ENCODE measurements at regions not wholly inside any gene's neighbourhood (a gene's known extent, or its start where the extent isn't known, plus 50 kb on each side); places are given as distances from the start of the nearest gene placed in this dataset.

- DNase-seq, result no peak
These were observed 298.3 kb downstream of the KCNS3 start for GRCh38 chr2:18176679-18177215.

GRCh38 chr2:18172607-18173006 lies 294.1 kb downstream of the KCNS3 start:
- DNase-seq, result no peak

- DNase-seq, result no peak
These were observed 293.0 kb downstream of the KCNS3 start for GRCh38 chr2:18171191-18172139.

GRCh38 chr2:18170642-18171041 lies 292.2 kb downstream of the KCNS3 start:
- DNase-seq, result no peak

DNA sequence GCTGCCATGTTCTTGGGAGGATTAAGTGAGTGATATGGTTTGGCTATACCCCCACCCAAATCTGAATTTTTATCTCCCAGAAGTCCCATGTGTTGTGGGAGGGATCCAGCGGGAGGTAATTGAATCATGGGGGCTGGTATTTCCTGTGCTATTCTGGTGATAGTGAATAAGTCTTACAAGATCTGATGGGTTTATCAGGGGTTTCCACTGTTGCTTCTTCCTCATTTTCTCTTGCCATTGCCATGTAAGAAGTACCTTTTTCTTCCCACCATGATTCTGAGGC lies 291.4 kb downstream of the KCNS3 start:
- no peak for DNase-seq

DNA sequence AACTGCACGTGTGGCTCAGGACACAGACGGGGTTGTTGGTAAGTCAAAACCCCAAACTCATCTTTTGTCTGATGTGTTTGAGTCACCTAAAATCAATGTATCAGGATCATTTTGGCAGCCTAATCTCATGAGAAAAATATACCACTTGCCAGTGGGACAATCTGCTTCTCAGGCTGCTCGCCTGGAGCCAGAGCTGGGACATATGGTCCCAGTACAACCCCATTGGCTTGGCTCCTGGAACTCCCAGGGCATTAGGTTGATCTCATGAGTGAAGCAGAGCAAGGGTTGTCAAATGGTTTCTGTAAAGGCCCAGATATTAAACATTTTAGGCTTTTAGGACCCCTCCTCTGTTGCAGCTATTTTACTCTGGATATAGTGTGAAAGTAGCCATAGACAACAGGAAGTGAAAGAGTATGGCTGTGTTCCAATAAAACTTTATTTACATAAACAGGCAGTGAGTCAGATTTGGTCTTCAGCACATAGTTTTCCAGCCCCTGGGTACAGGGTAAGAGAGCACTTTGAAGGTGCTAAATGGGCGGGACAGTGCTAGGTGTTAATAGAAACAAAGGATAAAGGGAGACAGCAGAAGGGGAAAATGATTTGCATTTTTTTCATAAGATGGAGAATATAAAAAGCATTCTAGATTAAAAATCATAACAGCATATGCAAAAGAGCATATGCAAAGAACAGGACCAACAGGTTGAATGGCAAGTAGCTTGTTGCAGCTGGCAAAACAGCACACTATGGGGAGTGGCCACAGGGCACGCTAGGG lies 290.8 kb downstream of the KCNS3 start:
- DNase-seq, result no peak

DNA sequence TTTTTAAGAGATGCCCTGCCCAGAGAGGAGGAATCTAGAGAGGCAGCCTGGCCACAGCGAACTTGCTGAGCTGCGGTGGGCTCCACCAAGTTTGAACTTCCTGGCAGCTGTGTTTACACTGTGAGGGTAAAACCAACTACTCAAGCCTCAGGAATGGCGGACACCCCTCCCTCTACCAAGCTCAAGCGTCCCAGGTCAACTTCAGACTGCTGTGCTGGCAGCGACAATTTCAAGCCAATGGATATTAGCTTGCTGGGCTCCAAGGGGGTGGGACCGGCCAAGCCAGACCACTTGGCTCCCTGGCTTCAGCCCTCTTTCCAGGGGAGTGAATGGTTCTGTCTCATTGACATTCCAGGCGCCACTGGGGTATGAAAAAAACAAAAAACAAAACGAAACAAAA lies 289.4 kb downstream of the KCNS3 start:
- DNase-seq, result no peak

GRCh38 chr2:18161681-18162080 lies 283.2 kb downstream of the KCNS3 start:
- no peak for DNase-seq

DNA sequence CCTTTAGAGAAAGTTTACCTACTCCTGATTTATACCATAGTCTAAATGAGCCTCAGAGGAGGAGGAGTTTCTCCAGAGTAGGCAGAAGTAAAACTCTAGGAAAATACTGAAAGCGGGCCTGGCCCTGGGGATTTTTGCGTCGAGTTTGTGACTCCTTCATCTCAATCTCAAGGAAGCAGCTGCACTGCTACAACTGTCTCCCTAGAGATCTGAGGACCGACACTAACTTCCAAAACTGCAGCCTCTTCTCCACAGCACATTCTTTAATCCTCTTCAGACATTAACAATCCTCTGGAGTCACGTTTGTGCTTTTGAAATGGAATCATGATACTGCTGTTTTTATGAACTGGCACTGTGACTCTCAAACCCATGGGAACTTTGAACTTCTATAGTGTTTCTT lies 281.4 kb downstream of the KCNS3 start:
- DNase-seq, result no peak

GRCh38 chr2:18156421-18156820 lies 278.0 kb downstream of the KCNS3 start:
- DNase-seq, result no peak

GRCh38 chr2:18156002-18156401 lies 277.5 kb downstream of the KCNS3 start:
- DNase-seq, result no peak

DNA sequence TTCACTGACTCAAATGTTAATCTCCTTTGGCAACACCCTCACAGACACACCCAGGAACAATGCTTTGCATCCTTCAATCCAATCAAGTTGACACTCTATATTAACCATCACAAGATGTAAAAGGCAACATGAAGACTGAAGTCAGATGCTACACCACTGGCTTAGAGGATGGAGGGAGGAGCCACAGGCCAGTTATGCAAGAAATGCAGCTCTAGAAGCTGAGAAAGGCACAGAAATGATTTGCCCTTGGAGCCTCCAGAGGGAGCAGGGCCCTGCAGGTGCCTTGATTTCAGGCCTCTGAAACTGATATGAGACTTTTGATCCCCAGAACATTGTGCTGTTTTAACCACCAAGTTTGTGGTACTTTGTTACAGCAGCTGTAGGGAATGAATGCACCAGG lies 276.3 kb downstream of the KCNS3 start:
- DNase-seq, result no peak

GRCh38 chr2:18154259-18154658 lies 275.8 kb downstream of the KCNS3 start:
- DNase-seq, result no peak

- no peak for DNase-seq
These were observed 275.3 kb downstream of the KCNS3 start for GRCh38 chr2:18153741-18154140.

GRCh38 chr2:18151237-18151636 lies 272.8 kb downstream of the KCNS3 start:
- no peak for DNase-seq

GRCh38 chr2:18149660-18150246 lies 271.3 kb downstream of the KCNS3 start:
- peak; percentile 61 for DNase-seq

DNA sequence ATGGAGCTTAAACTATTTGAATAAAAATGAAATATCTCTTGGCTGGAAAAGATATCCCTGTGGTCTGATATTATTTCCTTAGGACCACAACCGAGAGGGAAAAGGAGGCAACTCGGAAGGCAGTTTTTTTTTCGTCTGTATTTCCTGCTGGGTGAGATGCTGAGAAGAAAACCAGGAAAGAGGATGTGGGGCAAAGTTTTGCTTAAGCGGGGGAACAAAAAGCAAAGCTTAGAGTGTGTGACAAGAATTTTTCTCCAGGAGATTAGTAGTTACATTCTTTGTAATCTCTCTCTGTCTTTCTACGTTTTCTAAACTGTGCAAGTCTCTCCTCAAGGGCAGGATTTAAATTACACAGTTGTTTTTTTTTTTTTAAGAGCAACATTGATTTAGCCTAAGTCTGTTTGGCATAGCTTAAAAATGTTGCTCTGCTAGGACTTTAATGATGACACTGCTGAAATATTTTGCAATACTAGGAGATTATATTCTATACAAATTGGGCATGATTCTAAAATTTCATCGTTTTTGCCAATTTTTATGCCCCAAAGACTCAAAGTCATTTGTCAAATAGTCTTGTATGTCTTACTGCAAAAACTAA lies 258.5 kb downstream of the KCNS3 start:
- DNase-seq, result no peak

DNA sequence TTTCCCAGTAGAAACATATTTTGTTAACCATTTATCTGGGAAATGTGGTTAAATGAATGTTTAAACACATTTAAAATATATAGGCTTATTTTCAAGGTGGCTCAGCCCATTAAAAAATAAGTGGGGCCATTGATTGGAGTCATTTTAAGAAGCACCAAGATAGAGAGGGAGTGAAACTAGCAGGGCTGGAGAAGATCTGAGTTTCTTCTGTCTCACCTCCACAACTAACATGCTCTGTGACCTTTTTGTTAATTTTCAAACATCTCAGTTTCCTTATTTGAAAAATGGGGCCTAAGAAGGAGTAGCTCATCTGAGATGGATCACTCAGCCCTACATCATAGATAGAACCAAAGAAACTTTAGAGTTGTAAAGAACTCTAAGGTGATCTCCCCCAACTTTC lies 254.8 kb downstream of the KCNS3 start:
- DNase-seq, result no peak

- no peak for DNase-seq
These were observed 254.2 kb downstream of the KCNS3 start for GRCh38 chr2:18132697-18133096.

DNA sequence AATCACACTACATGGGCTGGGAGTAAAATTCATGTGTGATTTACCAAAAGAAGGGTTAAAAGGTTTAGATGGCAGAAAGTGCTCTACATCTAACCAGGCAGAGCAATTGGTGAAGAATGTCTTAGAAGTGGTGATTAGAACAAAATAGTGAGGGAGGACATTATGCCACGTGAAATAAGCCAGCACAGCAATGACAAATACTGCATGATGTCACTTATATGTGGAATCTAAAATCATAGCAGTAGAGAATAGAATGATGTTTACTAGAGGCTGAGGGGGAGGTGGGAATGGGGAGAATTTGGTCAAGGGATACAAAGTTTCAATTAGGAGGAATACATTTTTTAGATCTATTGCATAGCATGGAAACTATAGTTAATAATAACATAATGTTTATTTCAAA lies 253.3 kb downstream of the KCNS3 start:
- no peak for DNase-seq

GRCh38 chr2:18129348-18129747 lies 250.9 kb downstream of the KCNS3 start:
- no peak for DNase-seq

- no peak for DNase-seq
These were observed 246.8 kb downstream of the KCNS3 start for GRCh38 chr2:18125303-18125702.
